ENCODE measurements at regions not wholly inside any gene's neighbourhood (a gene's known extent, or its start where the extent isn't known, plus 50 kb on each side); places are given as distances from the start of the nearest gene placed in this dataset.

DNA sequence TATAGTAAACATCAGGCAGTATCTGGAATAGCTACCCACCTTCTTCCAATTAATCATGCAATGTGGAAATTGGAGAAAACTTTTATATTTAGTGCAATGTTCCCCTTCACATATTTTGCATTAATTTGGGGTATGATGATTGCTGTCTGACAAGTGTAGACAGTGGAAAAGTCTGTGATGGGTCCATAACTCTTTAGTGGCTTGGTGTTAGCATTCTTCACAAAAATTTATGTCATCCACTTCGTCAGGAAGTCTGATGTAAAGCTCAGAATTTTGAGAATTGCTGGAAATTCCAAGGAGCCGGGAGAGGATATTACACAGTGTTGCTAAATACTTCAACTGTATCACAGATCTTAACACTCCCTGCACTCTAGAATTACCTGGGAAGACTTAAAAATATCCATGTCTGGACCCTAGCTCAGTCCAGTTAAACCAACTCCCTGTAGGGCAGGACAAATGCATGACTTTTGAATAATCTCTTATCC, 549.7 kb upstream of the PLXNA2 start:
- 80 to 89% methylated on average over 2 of the region's 2 CpGs for WGBS, 2 donors

DNA sequence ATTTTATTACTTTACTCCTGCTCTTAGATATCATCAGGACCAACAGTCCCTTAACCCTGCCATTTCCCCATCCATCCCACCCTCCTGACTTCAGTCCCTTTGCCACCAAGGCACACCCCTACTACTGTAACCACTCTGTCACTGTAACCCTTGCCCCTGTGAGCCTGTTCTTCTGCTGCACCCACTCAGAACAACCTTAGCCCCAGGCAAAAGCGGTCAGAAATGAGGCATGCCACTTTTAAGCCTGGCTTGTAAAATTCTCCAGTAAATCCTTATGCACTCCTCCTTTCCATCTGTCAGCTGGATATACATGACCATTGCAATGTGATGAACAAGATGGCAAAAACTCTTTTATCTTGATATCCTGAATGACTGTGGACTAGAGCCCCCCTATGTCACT, 555.0 kb upstream of the PLXNA2 start:
- Histone ChIP-seq H3K4me1 (ENCODE audit: control insufficient read depth in 1 of 2, insufficient read depth in 2 of 2, low read length in 2 of 2) (no peaks in the 10 kb centered on the region), H3K4me3 (ENCODE audit: low read length in 2 of 2) (no peak overlapping the region), H3K27me3 (ENCODE audit: control insufficient read depth in 1 of 2, insufficient read depth in 2 of 2, low read length in 1 of 2) (peaks cover 0 to 2% of the 10 kb centered on the region in 2 donors), H3K9me3 (ENCODE audit: control insufficient read depth, low read length) (no peaks in the 10 kb centered on the region), H3K27ac (ENCODE audit: low read depth in 1 of 2, low read length in 2 of 2) (no peak overlapping the region), H3K36me3 (ENCODE audit: control insufficient read depth in 1 of 2, insufficient read depth in 2 of 2, low read length in 1 of 2) (no peaks in the 10 kb centered on the region)
- WGBS, 2 donors: 97 to 100% methylated on average over 1 of the region's 1 CpG
- ATAC-seq (ENCODE audit: low FRiP score) (no peak), DNase-seq (no peak)
- intact Hi-C loops (cut with DNase I): no loop called here

More for the DNA sequence above, 549.7 kb upstream of the PLXNA2 start:
- ATAC-seq (ENCODE audit: low FRiP score): no peak
- Histone ChIP-seq H3K4me1 (ENCODE audit: control insufficient read depth in 1 of 2, insufficient read depth in 2 of 2, low read length in 2 of 2) (no peaks in the 10 kb centered on the region), H3K27ac (ENCODE audit: low read depth in 1 of 2, low read length in 2 of 2) (no peak overlapping the region), H3K9me3 (ENCODE audit: control insufficient read depth, low read length) (no peaks in the 10 kb centered on the region), H3K4me3 (ENCODE audit: low read length in 2 of 2) (no peak overlapping the region), H3K27me3 (ENCODE audit: control insufficient read depth in 1 of 2, insufficient read depth in 2 of 2, low read length in 1 of 2) (no peaks in the 10 kb centered on the region), H3K36me3 (ENCODE audit: control insufficient read depth in 1 of 2, insufficient read depth in 2 of 2, low read length in 1 of 2) (no peaks in the 10 kb centered on the region)
- intact Hi-C loops (cut with DNase I): no loop called here
- DNase-seq: no peak

DNA sequence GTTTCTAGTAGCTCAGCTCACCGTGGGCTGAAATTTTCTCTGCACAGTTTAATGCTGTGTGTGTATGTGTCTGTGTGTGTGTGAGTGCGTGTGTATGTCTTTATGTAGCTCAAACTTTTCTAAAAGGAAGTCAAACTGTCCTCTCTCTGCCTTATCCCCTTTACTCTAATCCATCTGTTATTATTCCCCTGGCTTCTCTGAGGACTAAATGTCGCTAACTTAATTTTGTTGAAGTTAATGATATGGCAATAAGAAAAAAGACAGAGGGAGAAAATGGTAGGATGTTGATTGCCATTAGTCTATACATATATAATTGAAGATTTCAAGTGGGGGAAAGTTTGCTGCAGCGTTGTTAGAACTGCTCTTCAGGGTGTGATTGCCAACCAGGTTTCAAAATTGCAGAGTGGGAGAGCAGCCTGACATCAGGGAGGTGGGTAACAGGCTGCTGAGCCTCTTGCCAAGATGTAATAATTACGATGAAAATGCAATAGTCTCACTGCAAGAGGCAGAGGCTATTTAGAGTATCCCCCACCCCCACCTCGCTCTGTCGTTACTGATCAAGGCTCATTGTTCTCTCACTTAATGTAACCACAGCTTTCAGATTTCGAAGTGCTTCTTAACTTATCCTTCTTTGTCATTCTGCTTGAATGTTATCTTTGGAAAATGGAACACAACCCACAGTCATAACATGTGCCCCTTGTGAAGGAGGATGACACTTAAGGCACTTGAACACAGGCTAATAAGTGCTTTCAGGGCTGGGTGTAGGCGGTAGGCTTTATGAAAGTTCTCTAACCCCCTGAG, 559.0 kb upstream of the PLXNA2 start:
- Histone ChIP-seq H3K36me3 (ENCODE audit: control insufficient read depth in 1 of 2, insufficient read depth in 2 of 2, low read length in 1 of 2) (no peaks in the 10 kb centered on the region), H3K9me3 (ENCODE audit: control insufficient read depth, low read length) (no peaks in the 10 kb centered on the region), H3K4me3 (ENCODE audit: low read length in 2 of 2) (no peak overlapping the region), H3K27me3 (ENCODE audit: control insufficient read depth in 1 of 2, insufficient read depth in 2 of 2, low read length in 1 of 2) (peaks cover 0 to 2% of the 10 kb centered on the region in 2 donors), H3K4me1 (ENCODE audit: control insufficient read depth in 1 of 2, insufficient read depth in 2 of 2, low read length in 2 of 2) (no peaks in the 10 kb centered on the region), H3K27ac (ENCODE audit: low read depth in 1 of 2, low read length in 2 of 2) (no peak overlapping the region)
- ATAC-seq (ENCODE audit: low FRiP score) (no peak), DNase-seq (no peak)
- 47 to 48% methylated on average over 9 of the region's 9 CpGs for WGBS, 2 donors
- intact Hi-C loops (cut with DNase I): no loop called here

DNA sequence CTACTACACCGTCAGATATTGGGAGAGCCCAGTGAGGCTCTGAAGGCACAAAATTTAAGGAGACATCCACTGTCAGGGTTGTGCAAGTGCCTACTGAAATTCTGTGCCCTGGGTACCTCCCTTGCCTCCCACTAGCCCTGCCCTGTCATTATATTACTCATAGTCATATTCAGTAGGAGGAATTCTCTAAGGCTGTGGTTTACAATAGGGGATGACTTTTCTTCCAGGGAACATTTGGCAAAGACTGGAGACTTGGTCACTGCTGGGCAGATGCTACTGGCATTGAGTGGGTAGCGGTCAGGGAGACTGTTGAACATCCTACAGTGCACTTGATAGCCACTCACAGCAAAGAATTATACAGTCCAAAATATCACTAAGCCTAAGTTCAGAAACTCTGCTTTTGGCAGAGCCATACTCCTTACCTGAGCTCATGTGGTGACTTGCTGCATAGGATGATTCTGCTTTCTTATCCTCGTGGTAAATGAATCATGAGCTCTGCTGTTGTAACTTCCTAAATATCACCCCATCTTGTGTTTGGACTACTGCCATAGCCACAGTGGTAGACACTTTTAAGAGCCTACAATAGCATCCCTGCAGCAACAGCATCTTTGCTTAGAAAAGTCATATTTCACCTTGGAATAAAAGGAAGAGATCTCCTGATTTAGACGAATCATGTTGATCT, 563.4 kb upstream of the PLXNA2 start:
- intact Hi-C loops (cut with DNase I): no loop called here
- H3K36me3 ChIP-seq (ENCODE audit: control insufficient read depth in 1 of 2, insufficient read depth in 2 of 2, low read length in 1 of 2): no peaks in the 10 kb centered on the region
- H3K4me1 ChIP-seq (ENCODE audit: control insufficient read depth in 1 of 2, insufficient read depth in 2 of 2, low read length in 2 of 2): no peaks in the 10 kb centered on the region
- DNase-seq (no peak), ATAC-seq (ENCODE audit: low FRiP score) (no peak)
- H3K27ac ChIP-seq (ENCODE audit: low read depth in 1 of 2, low read length in 2 of 2): no peak overlapping the region
- peaks cover 0 to 2% of the 10 kb centered on the region in 2 donors for H3K27me3 ChIP-seq (ENCODE audit: control insufficient read depth in 1 of 2, insufficient read depth in 2 of 2, low read length in 1 of 2)
- no peak overlapping the region for H3K4me3 ChIP-seq (ENCODE audit: low read length in 2 of 2)
- no peaks in the 10 kb centered on the region for H3K9me3 ChIP-seq (ENCODE audit: control insufficient read depth, low read length)
- 73 to 79% methylated on average over 4 of the region's 4 CpGs for WGBS, 2 donors

DNA sequence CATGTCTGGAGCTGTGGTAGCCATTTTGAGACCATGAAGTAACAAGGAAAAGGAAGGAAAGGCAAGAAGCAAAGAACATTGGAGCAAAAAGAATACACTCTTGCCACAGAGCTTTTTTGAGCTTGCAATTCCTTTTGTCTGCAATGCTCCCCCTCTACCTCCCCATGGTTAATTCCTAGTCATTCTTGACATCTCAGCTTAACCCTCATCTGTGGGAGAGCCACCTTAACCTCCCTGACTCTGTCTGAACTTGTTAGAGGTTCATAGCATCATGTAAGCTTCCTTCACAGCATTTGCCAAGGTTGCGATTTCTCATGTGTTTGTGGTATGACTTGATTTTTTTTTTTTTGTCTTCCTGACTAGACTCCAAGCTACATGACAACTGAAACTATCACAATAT, 564.1 kb upstream of the PLXNA2 start:
- Histone ChIP-seq H3K9me3 (ENCODE audit: control insufficient read depth, low read length) (no peaks in the 10 kb centered on the region), H3K27ac (ENCODE audit: low read depth in 1 of 2, low read length in 2 of 2) (no peak overlapping the region), H3K4me1 (ENCODE audit: control insufficient read depth in 1 of 2, insufficient read depth in 2 of 2, low read length in 2 of 2) (no peaks in the 10 kb centered on the region), H3K36me3 (ENCODE audit: control insufficient read depth in 1 of 2, insufficient read depth in 2 of 2, low read length in 1 of 2) (no peaks in the 10 kb centered on the region), H3K4me3 (ENCODE audit: low read length in 2 of 2) (no peak overlapping the region), H3K27me3 (ENCODE audit: control insufficient read depth in 1 of 2, insufficient read depth in 2 of 2, low read length in 1 of 2) (peaks cover 0 to under 1% of the 10 kb centered on the region in 2 donors)
- WGBS, 2 donors: 93 to 100% methylated on average over 1 of the region's 1 CpG
- DNase-seq (no peak), ATAC-seq (ENCODE audit: low FRiP score) (no peak)
- intact Hi-C loops (cut with DNase I): no loop called here

DNA sequence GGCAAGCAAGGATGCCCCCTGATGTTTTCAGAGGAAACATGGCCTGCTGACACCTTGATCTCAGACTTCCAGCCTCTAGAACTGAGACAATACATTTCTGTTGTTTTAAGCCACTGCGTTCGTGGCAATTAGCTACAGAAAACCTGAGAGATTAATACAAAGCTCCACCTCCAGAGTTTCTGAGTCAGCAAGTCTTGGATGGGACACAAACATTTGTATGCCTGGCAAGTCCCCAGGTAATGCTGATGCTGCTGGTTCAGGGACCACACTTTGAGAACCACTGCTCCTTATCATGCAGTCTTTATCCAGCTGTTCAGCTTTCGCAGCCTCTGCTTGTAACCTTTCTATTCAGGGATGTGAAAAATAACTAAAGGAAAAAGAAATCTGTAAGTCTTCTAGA, 565.7 kb upstream of the PLXNA2 start:
- no peak overlapping the region for H3K4me3 ChIP-seq (ENCODE audit: low read length in 2 of 2)
- H3K9me3 ChIP-seq (ENCODE audit: control insufficient read depth, low read length): peaks cover 2% of the 10 kb centered on the region
- no peak for DNase-seq
- no peak overlapping the region for H3K27ac ChIP-seq (ENCODE audit: low read depth in 1 of 2, low read length in 2 of 2)
- H3K36me3 ChIP-seq (ENCODE audit: control insufficient read depth in 1 of 2, insufficient read depth in 2 of 2, low read length in 1 of 2): no peaks in the 10 kb centered on the region
- 61 to 77% methylated on average over 3 of the region's 3 CpGs for WGBS, 2 donors
- no peaks in the 10 kb centered on the region for H3K4me1 ChIP-seq (ENCODE audit: control insufficient read depth in 1 of 2, insufficient read depth in 2 of 2, low read length in 2 of 2)
- H3K27me3 ChIP-seq (ENCODE audit: control insufficient read depth in 1 of 2, insufficient read depth in 2 of 2, low read length in 1 of 2): no peaks in the 10 kb centered on the region
- intact Hi-C loops (cut with DNase I): no loop called here
- ATAC-seq (ENCODE audit: low FRiP score): no peak

DNA sequence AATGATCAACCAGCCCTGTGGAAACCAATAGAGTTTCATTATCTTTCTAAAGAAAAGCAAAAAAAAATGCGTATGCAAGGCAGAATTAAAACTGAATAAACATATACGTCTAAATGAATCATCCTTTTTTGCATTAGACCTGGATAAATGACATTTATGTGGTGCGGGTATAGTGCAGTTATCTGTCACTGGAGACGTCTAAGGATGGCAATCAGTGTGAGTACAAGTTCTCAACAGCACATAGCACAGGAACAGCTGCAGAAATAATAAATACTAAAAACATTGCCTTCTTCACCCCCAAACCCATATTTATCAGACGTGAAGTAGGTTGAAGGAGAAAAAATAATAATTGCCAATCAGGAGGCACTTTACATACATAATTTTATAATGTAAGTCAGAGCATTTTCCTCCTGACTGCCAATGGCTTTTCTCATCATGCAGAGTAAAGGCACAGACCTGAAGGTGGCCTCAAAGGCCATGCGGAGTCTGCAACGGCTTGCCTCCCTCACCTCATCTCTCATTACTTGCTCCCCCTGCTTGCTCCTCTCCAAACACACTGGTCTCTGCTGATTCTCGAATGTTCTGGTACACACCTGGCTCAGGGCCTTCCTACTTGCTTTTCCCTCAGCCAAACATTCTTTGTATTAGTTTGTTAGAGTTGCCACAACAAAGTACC, 574.7 kb upstream of the PLXNA2 start:
- intact Hi-C loops (cut with DNase I): no loop called here
- ATAC-seq (ENCODE audit: low FRiP score): no peak
- Histone ChIP-seq H3K36me3 (ENCODE audit: control insufficient read depth in 1 of 2, insufficient read depth in 2 of 2, low read length in 1 of 2) (no peaks in the 10 kb centered on the region), H3K27ac (ENCODE audit: low read depth in 1 of 2, low read length in 2 of 2) (no peak overlapping the region), H3K9me3 (ENCODE audit: control insufficient read depth, low read length) (no peaks in the 10 kb centered on the region), H3K4me1 (ENCODE audit: control insufficient read depth in 1 of 2, insufficient read depth in 2 of 2, low read length in 2 of 2) (no peaks in the 10 kb centered on the region), H3K27me3 (ENCODE audit: control insufficient read depth in 1 of 2, insufficient read depth in 2 of 2, low read length in 1 of 2) (peaks cover 0 to 2% of the 10 kb centered on the region in 2 donors), H3K4me3 (ENCODE audit: low read length in 2 of 2) (no peak overlapping the region)
- 78 to 90% methylated on average over 8 of the region's 8 CpGs for WGBS, 2 donors
- DNase-seq: no peak

DNA sequence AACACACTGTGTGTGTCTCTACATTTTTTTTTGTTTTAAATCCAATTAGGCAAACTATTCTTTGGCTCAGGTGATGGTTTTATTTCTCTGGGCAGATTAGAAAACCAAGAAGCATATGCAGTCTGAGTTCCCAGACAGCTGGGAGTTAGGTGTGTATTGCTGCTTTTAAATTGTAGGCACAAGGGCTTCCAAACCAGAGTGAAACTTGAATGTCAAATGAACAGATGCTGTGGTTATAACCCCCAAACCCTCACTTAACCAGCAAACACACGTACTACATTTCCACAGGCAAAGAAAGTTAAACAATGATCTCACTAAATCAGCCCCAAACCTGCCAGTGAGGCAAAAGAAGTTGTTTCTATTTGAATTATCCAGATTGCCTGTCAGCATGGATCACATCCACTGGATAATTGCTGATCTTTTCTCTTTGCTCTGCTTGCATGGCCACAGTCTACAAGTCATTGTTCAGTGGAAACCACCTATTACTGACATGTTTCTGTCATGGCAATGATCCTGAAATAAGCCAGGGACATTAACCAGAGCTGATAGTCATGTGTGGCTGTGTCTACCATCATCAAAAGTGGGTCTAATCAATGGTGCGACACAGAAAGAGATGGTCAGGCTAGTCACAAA, 576.5 kb upstream of the PLXNA2 start:
- no peaks in the 10 kb centered on the region for H3K9me3 ChIP-seq (ENCODE audit: control insufficient read depth, low read length)
- H3K27ac ChIP-seq (ENCODE audit: low read depth in 1 of 2, low read length in 2 of 2): no peak overlapping the region
- ATAC-seq (ENCODE audit: low FRiP score) (no peak), DNase-seq (no peak)
- H3K36me3 ChIP-seq (ENCODE audit: control insufficient read depth in 1 of 2, insufficient read depth in 2 of 2, low read length in 1 of 2): no peaks in the 10 kb centered on the region
- H3K4me3 ChIP-seq (ENCODE audit: low read length in 2 of 2): no peak overlapping the region
- no peaks in the 10 kb centered on the region for H3K4me1 ChIP-seq (ENCODE audit: control insufficient read depth in 1 of 2, insufficient read depth in 2 of 2, low read length in 2 of 2)
- 49% methylated on average over 2 of the region's 2 CpGs for WGBS, 2 donors
- H3K27me3 ChIP-seq (ENCODE audit: control insufficient read depth in 1 of 2, insufficient read depth in 2 of 2, low read length in 1 of 2): peaks cover 0 to 2% of the 10 kb centered on the region in 2 donors
- intact Hi-C loops (cut with DNase I): no loop called here
